DMS53 treated with DMSO at 0.1 percent for 48 hours (cell line): ENCODE measurements at regions not wholly inside any gene's neighbourhood (a gene's known extent, or its start where the extent isn't known, plus 50 kb on each side); places are given as distances from the start of the nearest gene placed in this dataset.
"Not testable (repeated sequence)": the region's sequence is repeated elsewhere in the genome, so short reads cannot be mapped to it uniquely, and the experiment has no call there.

Experiments
- DNase-seq: peaks from one replicate; lab custom pipeline; 2025; ENCODE audit not compliant: unreplicated experiment; lab: John Stamatoyannopoulos, UW

DNA sequence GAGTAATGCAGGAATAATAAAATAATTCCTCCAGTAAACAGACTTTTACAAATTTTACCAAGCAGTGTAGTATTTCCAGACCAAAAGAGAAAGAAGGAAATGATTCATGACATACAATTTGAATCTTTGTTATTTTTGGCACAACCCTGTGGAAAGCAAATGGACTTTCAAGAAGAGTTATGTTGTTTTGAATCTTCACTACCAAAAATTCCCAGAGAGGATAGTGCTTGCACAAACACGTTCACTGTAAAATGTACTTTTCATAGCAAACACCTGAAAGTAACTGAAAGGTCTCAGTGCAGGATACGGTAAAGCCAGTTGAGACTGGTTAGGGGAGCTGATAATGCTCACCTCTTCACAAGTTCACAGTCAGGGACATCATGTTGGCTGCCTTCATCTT, 107.1 kb downstream of the USP22 start:
- DNase-seq: peak; percentile 14

DNA sequence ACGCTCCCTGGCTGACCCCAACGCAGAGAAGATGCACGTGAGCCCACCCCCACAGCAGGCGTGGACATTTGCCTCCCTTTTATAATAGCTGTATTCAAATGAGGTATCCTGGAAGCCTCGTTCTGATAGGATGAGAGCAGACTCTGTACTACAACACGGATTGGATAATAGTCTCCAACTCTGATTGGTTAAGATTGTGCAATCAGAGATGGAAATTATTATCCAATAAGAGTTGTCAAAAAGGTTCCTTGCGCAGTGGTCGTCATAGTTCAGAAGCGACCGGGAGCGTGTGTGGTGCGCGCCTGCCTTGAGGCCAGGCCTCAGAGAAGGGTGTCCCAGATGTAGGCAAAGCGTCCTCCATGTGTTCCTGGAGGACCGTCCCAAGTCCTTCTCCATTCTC, 104.6 kb downstream of the USP22 start:
- DNase-seq: no peak

- DNase-seq: no peak
Observed at GRCh38 chr17:20938988-20939615, 103.7 kb downstream of the USP22 start.

GRCh38 chr17:20941872-20942271, 100.9 kb downstream of the USP22 start:
- no peak for DNase-seq

- DNase-seq: peak; percentile 69
Observed at GRCh38 chr17:20944014-20944865, 98.6 kb downstream of the USP22 start.

- DNase-seq: not testable (repeated sequence)
Observed at GRCh38 chr17:20947708-20948107, 95.1 kb downstream of the USP22 start.

- no peak for DNase-seq
Observed at GRCh38 chr17:20948984-20949777, 93.6 kb downstream of the USP22 start.
